RWPE1 (cell line): ENCODE measurements at regions not wholly inside any gene's neighbourhood (a gene's known extent, or its start where the extent isn't known, plus 50 kb on each side); places are given as distances from the start of the nearest gene placed in this dataset.
"Not testable (repeated sequence)": the region's sequence is repeated elsewhere in the genome, so short reads cannot be mapped to it uniquely, and the experiment has no call there.

ENCODE experiments used
- CTCF ChIA-PET: fragments of 350-600 bp; sonication (Branson Sonifier 250); formaldehyde crosslinking; extraction: SDS; loops from one replicate; lab custom pipeline; 2021; lab: Yijun Ruan, JAX
- POLR2A ChIA-PET: fragments of 400-600 bp; formaldehyde crosslinking; extraction: SDS; loops from one replicate; lab custom pipeline; 2020; ENCODE audit warnings: antibody characterized with exemption; ENCODE audit not compliant: low non-redundant PET; lab: Yijun Ruan, JAX
- DNase-seq: peaks from one replicate; pipeline ENCODE4 v3.0.0; 2012; ENCODE audit warnings: low spot score
- H3K27ac ChIP-seq: fragments of 450-650 bp; 2 replicates; pipeline ENCODE4 v1.5.1; 2017
- CTCF ChIP-seq: fragments of 450-650 bp; conservative IDR thresholded peaks from 2 replicates; pipeline ENCODE4 v1.5.1; 2017; ENCODE audit warnings: low read depth, mild to moderate bottlenecking

- DNase-seq: no peak
- POLR2A ChIA-PET: no interaction called here
- CTCF ChIA-PET: no interaction called here
- TF ChIP-seq CTCF: no peak
- H3K27ac ChIP-seq: no peak overlapping the region
Measured at GRCh38 chr1:143497374-143497747, 474.4 kb downstream of the FAM72C start.

- DNase-seq, POLR2A ChIA-PET, CTCF ChIA-PET, H3K27ac ChIP-seq: not testable (repeated sequence)
Measured at GRCh38 chr1:143496526-143497373, 475.0 kb downstream of the FAM72C start.
